ENCODE measurements at regions not wholly inside any gene's neighbourhood (a gene's known extent, or its start where the extent isn't known, plus 50 kb on each side); places are given as distances from the start of the nearest gene placed in this dataset.

DNA sequence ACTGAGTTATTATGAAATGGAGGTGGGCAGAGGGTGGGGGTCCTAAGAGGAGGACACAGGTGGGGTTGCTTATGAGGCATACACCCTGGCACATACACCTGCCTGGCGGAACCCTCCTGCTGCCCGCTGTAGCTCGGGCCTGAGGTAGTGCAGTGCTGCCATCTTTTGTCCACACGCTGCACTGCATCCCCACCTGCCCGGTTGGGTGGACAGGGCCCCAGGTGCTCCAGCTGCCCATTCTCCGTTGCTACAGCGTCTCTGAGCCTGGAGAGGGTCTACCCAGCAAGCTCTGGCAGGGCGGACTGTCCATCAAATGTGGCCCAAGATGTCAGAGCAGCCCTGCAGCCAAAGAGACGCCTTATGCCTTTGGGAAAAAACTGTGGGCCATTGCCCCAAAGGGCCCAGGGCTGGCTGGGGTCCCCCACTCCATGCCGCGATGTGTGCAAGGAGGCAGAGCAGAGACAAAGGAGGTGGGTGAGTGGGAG is 131.2 kb downstream of the BUD13 start:
- Mint-ChIP-seq H3K27ac (no peak overlapping the region), H3K4me3 (no peak overlapping the region), H3K27me3 (ENCODE audit: low read depth) (peaks cover 4% of the 10 kb centered on the region), H3K36me3 (ENCODE audit: low read depth) (no peaks in the 10 kb centered on the region), H3K9me3 (no peaks in the 10 kb centered on the region), H3K4me1 (ENCODE audit: low read depth) (no peaks in the 10 kb centered on the region)

DNA sequence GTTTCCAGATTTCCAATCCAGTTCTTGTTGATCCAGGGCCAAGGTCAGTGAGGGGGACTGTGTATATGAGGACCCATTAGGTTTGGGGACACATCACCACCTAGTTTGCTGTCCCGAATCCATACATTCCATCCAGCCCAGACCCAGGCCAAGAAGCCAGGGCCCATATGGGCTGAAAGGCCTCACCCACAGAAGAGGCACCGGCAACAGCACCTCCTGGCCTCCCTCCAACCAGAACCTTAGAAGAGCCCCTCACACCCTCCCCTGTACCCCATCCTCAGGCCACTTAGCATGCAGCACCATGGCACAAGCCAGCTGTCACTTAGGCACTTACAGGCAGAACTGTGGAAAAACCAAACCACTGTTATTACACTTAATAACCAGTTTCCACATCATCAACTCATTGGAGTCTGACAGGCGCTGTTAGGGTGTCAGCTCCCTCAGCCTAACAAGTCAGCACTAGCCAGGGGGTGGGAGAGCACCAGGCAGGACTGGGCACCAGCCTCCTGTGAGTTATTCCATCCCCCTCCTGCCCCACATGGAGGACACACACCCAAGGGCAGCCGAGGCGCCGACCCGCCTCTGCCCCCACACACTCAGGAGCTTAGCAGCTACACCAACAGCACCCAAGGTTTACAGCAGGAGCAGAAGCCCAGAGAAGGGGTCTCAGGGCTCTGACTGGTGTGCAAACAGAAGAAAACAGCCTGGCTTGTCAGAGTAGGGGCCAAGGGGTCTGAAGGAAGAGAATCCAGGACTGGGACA is 132.0 kb downstream of the BUD13 start:
- H3K27me3 Mint-ChIP-seq (ENCODE audit: low read depth): peaks cover 4% of the 10 kb centered on the region
- H3K4me1 Mint-ChIP-seq (ENCODE audit: low read depth): no peaks in the 10 kb centered on the region
- no peaks in the 10 kb centered on the region for H3K36me3 Mint-ChIP-seq (ENCODE audit: low read depth)
- no peak overlapping the region for H3K4me3 Mint-ChIP-seq
- H3K9me3 Mint-ChIP-seq: no peaks in the 10 kb centered on the region
- no peak overlapping the region for H3K27ac Mint-ChIP-seq

DNA sequence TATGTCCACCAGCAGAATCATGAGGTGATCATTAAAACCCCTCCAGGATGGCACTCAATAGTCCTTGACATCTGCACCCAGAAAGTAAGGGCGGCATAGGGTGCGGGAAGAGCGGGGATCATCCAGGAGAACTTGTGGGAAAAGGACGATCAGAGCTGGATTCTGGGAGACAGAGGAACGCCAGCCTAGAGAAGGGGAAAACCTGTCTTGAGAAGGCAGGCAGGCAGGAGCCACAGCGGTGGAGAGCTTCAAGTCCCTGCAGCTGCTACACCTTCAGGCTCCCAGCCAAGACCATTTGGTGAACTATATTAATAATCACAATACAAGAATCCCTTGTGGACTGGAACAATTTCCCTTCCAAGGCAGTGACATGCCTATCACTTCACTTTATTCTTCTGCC is 134.3 kb downstream of the BUD13 start:
- H3K4me3 Mint-ChIP-seq: no peak overlapping the region
- no peaks in the 10 kb centered on the region for H3K36me3 Mint-ChIP-seq (ENCODE audit: low read depth)
- H3K4me1 Mint-ChIP-seq (ENCODE audit: low read depth): no peaks in the 10 kb centered on the region
- H3K9me3 Mint-ChIP-seq: no peaks in the 10 kb centered on the region
- no peaks in the 10 kb centered on the region for H3K27me3 Mint-ChIP-seq (ENCODE audit: low read depth)
- H3K27ac Mint-ChIP-seq: no peak overlapping the region

DNA sequence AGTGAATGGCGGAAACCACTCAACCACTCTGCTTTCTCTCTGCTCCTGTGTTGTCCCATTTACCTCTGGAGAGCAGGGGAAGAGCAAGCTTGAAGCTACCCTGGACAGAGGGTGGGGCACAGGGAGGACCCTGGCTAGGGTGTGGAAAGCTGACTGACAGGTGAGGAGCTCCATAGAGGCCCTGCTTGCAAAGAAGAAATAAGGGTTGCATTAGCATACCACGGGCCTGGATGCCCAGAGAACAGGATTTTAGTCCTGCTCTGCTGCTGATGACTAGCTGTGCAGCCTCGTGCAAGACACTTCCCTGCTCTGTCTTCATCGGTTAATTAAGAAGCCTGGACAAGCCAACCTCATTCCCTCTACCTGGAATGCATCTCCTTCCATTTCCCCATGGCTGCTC is 135.0 kb downstream of the BUD13 start:
- Mint-ChIP-seq H3K36me3 (ENCODE audit: low read depth) (no peaks in the 10 kb centered on the region), H3K9me3 (no peaks in the 10 kb centered on the region), H3K4me1 (ENCODE audit: low read depth) (no peaks in the 10 kb centered on the region), H3K4me3 (no peak overlapping the region), H3K27ac (no peak overlapping the region), H3K27me3 (ENCODE audit: low read depth) (no peaks in the 10 kb centered on the region)

DNA sequence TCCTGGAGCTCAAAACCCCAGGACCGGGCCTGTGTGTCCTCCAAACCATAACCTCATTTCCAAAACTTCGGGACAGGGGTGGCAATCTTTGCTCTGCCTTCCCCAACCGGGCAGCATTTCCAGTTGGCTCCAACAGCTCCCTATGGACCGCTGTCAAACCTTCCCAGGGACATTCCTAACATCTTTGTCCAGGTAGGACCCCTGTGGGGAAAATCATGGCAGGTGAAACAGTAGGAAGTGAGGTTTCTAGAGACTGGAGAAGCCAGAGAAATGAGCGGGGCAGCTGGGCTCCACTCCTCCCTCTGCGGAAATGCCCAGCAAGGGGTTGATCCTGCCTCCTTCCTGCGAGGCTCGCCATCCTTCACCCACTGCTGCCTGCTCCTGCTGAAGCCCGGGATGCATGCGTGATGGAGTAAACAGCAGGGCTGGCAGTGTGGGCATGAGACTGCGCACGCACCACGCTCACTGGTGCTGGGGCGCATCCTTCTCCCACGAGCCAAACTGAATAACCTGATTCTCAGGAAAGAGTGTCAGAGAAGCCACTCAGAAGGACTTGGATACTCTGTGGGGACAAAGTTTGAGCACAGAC is 136.4 kb downstream of the BUD13 start:
- Mint-ChIP-seq H3K4me1 (ENCODE audit: low read depth) (no peaks in the 10 kb centered on the region), H3K27me3 (ENCODE audit: low read depth) (no peaks in the 10 kb centered on the region), H3K27ac (no peak overlapping the region), H3K9me3 (no peaks in the 10 kb centered on the region), H3K36me3 (ENCODE audit: low read depth) (no peaks in the 10 kb centered on the region), H3K4me3 (no peak overlapping the region)

DNA sequence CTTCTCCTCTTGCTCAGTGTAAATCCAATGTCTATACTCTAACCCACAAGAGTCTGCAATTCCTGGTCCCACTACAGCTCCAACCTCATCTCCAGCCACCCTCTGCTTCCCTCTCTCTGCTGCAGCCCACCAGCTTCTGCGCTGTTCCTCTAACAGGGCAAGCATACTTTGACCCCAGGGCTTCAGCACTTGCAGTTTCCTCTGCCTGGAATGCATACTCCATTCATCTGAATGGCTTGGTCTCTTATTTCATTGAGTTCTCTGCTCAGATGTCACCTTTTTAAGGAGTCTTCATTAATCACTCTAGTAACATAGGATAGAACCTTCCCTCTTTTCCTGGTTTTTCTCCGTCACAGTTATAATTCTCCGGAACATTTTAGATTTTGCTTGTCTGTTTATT is 141.6 kb downstream of the BUD13 start:
- H3K9me3 Mint-ChIP-seq: no peaks in the 10 kb centered on the region
- no peaks in the 10 kb centered on the region for H3K36me3 Mint-ChIP-seq (ENCODE audit: low read depth)
- H3K4me1 Mint-ChIP-seq (ENCODE audit: low read depth): no peaks in the 10 kb centered on the region

DNA sequence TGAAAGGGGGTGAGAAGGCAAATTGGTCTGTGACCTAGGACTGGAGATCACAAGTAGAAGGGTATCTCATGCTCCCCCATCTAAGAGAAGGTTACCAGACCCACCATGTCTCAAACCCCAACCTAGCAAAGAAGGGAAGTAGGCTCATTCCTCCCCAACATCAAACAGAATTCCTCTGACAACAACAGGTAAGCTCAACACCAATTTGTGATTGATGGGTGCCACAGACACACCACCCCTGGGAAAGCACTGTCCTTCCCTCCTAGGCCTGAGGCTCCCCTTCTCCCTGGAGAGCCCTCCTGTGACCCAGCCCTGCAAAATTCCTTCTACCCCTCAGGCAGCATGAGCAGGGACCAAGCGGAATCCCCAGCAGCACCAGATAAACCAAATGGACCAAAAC is 154.3 kb downstream of the BUD13 start:
- Mint-ChIP-seq H3K27ac (no peak overlapping the region), H3K9me3 (no peaks in the 10 kb centered on the region), H3K4me1 (ENCODE audit: low read depth) (no peaks in the 10 kb centered on the region), H3K4me3 (no peak overlapping the region), H3K27me3 (ENCODE audit: low read depth) (peaks cover 3% of the 10 kb centered on the region), H3K36me3 (ENCODE audit: low read depth) (no peaks in the 10 kb centered on the region)

More for the DNA sequence above, 141.6 kb downstream of the BUD13 start:
- no peak overlapping the region for H3K27ac Mint-ChIP-seq
- H3K27me3 Mint-ChIP-seq (ENCODE audit: low read depth): no peaks in the 10 kb centered on the region
- H3K4me3 Mint-ChIP-seq: no peak overlapping the region

DNA sequence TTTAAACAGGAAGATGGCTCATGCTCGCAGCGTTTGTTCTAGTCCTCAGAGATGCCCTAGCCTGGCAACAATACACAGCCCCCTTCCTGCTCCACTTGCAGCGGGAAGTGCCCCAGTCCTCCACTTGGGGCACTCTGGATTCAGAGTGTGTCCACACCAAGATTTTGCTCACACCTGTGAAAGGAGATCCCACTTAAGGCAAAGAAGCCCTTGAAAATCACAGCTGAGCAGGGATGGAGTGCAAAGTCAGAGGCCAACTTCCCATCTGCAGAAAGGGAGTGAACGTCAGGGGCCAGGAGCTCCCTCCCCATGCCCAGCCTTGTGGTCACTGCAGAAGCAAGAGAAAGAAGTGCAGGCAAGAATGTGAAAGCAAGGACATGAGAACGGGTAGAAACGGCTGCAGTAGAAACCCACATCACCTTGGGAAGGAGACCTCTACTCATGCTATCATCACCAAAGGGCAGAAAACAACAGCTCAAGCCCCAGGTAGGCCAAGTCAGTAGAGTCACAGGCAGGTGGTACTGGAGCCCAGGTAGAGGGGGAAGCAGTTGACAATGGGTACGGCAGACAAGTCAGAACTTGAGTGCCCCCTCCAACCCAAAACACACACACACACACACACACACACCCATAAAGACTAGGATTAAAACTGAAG is 157.4 kb downstream of the BUD13 start:
- Mint-ChIP-seq H3K4me3 (no peak overlapping the region), H3K27me3 (ENCODE audit: low read depth) (no peaks in the 10 kb centered on the region), H3K9me3 (no peaks in the 10 kb centered on the region), H3K4me1 (ENCODE audit: low read depth) (no peaks in the 10 kb centered on the region), H3K27ac (no peak overlapping the region), H3K36me3 (ENCODE audit: low read depth) (no peaks in the 10 kb centered on the region)

DNA sequence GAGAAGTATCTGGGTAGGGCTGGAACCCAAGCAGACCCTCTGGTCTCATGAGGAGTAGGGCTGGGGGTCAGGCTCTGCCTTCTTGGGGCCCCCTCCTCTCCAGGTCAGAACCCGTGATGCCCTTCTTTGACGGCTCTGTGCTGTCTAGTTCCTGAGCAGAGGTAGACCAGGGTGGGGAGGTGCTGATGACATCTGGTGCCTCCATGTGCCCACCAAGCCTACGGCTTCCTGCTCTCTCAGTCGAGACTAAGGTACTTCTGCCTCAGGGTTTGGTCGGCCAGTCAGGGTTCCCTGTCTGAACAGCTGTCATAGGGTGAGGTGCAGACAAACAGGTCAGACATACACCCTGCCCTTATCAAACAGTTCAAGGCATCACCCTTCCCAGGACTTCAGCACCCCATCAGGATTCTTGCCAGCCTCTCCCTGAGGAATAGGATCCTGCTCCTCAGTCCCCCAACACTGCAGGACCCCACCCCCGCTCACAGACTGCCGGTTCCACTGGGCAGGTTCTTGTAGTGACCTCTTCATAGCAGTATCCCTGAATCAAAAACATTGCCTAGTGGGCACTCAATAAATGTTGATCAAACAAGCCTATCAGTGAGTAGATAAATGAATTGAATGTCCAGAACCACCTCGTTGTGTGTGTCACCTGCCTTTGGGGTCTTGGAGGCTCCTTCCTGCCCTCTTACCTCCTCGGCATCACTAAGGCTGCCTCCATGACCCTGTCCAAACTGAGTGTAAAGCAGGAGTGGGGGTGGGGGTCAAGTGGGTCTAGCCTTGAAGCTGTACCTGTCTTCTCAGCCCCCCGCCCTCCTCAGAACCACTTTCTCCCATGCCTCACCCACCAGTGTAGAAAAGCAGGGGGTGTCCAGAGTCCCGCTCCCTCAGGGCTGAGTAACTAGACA is 158.2 kb downstream of the BUD13 start:
- Mint-ChIP-seq H3K4me3 (no peak overlapping the region), H3K4me1 (ENCODE audit: low read depth) (no peaks in the 10 kb centered on the region), H3K27me3 (ENCODE audit: low read depth) (no peaks in the 10 kb centered on the region)

DNA sequence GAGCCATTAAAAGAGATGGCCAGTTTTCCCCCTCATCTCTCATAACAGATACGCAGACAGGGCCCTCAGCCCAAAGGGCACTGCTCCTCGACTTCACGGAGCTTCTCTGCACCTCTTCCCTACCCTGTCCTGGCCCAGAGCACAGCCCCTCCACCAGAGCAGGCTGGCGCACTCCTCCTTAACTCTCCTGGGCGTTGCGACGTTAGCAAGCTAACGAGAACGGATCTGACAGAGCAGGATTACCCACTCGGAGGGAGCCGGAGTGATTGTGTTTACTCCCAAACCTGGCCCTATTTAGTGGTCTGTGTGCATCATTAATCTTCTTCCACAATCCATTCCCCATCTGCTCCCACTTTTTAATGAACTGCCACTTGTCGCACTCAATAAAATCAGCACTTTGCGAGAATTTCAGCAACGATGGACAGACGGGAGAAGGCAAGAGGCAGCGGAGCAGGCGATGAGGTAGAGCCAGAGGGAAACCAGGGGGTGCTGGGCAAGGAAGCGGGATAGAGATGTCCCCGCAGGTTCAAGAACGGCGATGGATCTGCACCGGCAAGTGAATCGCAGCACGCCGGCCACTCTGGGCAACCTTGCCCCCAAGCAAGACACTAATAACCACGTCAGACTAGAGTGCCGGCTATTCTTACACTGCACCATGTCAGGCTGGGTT is 159.4 kb downstream of the BUD13 start:
- Mint-ChIP-seq H3K4me3 (no peak overlapping the region), H3K36me3 (ENCODE audit: low read depth) (no peaks in the 10 kb centered on the region), H3K4me1 (ENCODE audit: low read depth) (no peaks in the 10 kb centered on the region), H3K27me3 (ENCODE audit: low read depth) (no peaks in the 10 kb centered on the region), H3K9me3 (no peaks in the 10 kb centered on the region), H3K27ac (no peak overlapping the region)

More for the DNA sequence above, 158.2 kb downstream of the BUD13 start:
- H3K9me3 Mint-ChIP-seq: no peaks in the 10 kb centered on the region
- no peaks in the 10 kb centered on the region for H3K36me3 Mint-ChIP-seq (ENCODE audit: low read depth)
- H3K27ac Mint-ChIP-seq: no peak overlapping the region

DNA sequence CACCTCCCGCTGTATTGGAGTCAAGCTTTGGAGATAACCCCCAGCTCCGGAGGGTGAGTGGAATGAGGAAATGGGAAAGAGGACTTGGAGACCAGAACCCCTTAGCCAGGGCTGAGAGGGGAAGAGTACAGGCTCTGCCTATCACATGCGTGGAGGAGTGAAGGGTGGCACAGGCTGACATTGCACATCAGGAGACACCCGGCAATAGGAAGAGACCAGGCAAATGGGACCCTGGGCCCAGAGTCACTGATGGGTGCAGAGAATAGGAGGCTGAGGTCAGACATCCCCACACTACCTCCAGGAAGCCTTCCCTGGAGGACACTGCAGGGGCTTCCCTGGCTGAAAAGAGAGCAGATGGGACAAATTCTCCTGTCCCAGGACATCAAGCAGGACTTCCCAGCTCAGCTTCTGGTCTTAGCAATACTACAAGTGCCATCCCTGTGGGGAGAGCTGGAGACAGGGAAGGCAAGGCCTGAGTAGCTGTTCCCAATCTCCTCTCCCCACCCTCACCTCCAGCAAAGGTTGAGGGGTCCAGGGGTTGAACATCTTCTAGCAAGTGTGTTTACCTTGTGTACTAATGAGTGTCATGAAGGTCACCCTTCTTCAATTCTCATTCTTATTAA is 160.7 kb downstream of the BUD13 start:
- H3K9me3 Mint-ChIP-seq: no peaks in the 10 kb centered on the region
- H3K4me1 Mint-ChIP-seq (ENCODE audit: low read depth): no peaks in the 10 kb centered on the region
- H3K4me3 Mint-ChIP-seq: no peak overlapping the region

DNA sequence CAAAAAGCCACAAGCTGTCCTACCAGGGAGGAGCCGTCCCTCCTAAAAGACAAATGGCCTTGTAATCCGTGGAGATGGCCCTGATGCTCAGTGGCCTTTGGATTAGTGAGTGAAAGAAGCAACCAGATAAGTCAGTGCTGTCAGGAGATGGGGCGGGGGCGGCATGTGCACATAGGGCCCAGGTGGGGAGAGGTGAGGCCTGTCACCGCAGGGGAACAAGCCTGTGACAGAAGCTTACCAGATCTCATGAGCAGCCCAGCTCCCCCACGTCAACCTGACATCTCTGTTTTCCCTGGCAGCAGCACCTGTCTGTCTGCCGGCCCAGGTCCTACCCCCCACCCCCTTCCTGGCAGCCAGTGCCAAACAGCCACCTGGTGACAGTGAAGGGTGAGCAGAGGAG is 162.6 kb downstream of the BUD13 start:
- no peaks in the 10 kb centered on the region for H3K9me3 Mint-ChIP-seq
- no peaks in the 10 kb centered on the region for H3K4me1 Mint-ChIP-seq (ENCODE audit: low read depth)
- no peaks in the 10 kb centered on the region for H3K36me3 Mint-ChIP-seq (ENCODE audit: low read depth)
- H3K4me3 Mint-ChIP-seq: no peak overlapping the region
- H3K27me3 Mint-ChIP-seq (ENCODE audit: low read depth): no peaks in the 10 kb centered on the region
- H3K27ac Mint-ChIP-seq: no peak overlapping the region

More for the DNA sequence above, 160.7 kb downstream of the BUD13 start:
- Mint-ChIP-seq H3K27me3 (ENCODE audit: low read depth) (no peaks in the 10 kb centered on the region), H3K27ac (no peak overlapping the region), H3K36me3 (ENCODE audit: low read depth) (no peaks in the 10 kb centered on the region)

DNA sequence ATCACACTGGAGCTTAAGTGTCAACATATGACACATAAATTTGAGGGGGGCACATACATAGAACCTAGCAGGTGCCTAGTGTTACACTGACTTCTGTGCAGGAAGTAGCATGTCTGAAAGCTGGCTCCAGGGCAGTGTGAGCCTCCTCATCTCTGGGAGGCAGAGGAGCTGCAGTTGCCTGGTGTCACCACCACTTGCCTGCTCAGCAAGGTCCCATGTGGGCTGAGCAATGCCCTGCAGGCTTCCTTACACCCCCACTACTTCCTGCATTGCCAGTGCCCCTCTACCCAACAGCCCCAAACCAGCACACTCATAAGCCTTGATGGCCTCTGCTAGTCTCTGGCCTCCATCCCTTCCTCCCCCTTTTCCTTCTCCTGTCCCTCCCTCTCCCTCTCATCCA is 165.8 kb downstream of the BUD13 start:
- no peak overlapping the region for H3K4me3 Mint-ChIP-seq
- no peaks in the 10 kb centered on the region for H3K9me3 Mint-ChIP-seq
- H3K27me3 Mint-ChIP-seq (ENCODE audit: low read depth): no peaks in the 10 kb centered on the region
- H3K4me1 Mint-ChIP-seq (ENCODE audit: low read depth): no peaks in the 10 kb centered on the region
- no peak overlapping the region for H3K27ac Mint-ChIP-seq
- H3K36me3 Mint-ChIP-seq (ENCODE audit: low read depth): no peaks in the 10 kb centered on the region
